GM21737 (cell line): ENCODE measurements at regions not wholly inside any gene's neighbourhood (a gene's known extent, or its start where the extent isn't known, plus 50 kb on each side); places are given as distances from the start of the nearest gene placed in this dataset.
"Not testable (repeated sequence)": the region's sequence is repeated elsewhere in the genome, so short reads cannot be mapped to it uniquely, and the experiment has no call there.

ENCODE experiments used
- ATAC-seq: cut with Tn5 transposase; IDR thresholded peaks from one replicate; pipeline ENCODE4 v1.9.1; 2021; ENCODE audit warnings: mild to moderate bottlenecking, moderate library complexity; ENCODE audit not compliant: unreplicated experiment

- no peak for ATAC-seq
Measured at GRCh38 chr9:102518324-102518723, 476.8 kb upstream of the CYLC2 start.

DNA sequence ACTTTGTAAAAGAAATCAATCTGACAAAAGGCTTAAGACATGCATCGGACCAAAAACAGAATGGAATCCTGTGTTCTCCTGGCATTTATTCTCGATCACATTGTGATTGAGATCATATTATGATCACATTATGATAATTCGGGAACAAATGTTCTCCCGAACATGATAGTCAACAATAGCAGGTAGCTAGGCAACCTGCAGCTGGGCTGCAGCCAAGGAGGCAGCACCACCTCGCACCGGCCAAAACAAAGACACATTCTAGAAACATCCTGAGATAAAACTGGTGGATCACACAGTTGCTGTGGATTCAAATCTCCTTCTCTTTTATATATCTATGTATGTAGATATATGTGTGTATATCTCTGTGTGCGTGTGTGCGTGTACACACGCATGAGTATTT, 480.6 kb upstream of the CYLC2 start:
- ATAC-seq, result no peak

DNA sequence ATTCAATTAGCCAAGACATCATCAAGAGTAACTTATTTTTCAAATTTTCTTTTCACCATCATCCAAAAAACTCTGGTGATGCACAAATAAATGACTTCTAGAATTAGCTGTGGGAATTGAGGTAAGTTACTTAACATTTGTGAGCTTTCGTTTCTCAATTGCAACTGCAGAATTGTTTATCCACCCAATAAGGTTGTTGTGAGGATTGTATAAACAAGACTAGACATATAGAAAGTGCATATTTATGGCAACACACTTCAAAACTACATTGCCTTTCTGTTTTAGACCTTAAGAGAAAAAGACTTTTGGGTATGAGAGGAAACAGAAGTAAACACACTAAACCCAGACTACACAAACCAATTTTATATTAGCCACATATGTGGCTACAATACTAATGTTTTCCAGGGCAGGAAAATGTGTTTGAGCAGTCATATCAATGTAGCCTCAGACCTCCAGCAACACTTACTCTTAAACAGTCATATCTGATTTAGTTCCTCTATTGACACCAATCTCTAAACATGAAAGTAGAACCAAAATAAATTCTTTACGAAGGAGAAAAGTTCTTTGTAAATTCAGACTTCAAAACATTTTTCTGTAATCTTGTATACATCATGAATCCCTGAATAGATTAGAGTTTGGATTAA, 488.0 kb upstream of the CYLC2 start:
- ATAC-seq, result no peak

GRCh38 chr9:102506406-102506805, 488.7 kb upstream of the CYLC2 start:
- no peak for ATAC-seq

DNA sequence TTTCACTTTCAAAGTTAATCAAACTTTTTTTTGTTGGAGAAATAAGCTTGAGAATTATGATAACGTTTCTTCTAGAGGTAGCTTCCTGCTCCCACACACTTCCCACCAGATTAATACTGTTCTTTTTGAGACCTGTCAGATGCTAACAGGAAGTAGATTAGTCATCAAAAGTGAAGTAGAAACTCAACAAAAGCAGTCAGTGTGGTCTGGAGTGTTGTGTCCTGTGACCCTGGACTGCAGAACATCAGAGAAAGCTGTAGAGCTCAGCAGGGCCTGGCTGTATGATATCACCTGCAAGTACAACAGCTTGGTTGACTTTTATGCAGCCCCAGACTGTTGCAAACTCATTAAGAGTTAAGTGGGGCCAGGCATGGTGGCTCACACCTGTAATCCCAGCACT, 495.7 kb upstream of the CYLC2 start:
- no peak for ATAC-seq

- no peak for ATAC-seq
Measured at GRCh38 chr9:102497709-102498108, 497.4 kb upstream of the CYLC2 start.

- not testable (repeated sequence) for ATAC-seq
Measured at GRCh38 chr9:102486976-102487375, 508.2 kb upstream of the CYLC2 start.

- ATAC-seq, result no peak
Measured at GRCh38 chr9:102483651-102484050, 511.5 kb upstream of the CYLC2 start.

GRCh38 chr9:102482776-102483175, 512.4 kb upstream of the CYLC2 start:
- no peak for ATAC-seq

DNA sequence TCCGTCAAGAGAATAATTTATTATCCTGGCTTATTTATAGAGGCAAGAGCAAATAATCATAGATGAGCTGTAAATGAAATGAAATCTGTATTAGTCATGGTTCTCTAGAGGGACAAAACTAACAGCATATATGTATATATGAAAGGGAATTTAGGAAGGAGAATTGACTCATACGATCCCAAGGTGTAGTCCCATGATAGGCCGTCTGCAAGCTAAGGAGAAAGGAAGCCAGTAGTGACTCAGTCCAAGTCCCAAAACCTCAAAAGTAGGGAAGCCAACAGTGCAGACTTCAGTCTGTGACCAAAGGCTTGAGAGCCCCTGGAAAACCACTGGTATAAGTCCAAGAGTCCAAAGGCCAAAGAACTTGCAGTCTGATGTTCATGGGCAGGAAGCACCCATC, 515.9 kb upstream of the CYLC2 start:
- no peak for ATAC-seq

DNA sequence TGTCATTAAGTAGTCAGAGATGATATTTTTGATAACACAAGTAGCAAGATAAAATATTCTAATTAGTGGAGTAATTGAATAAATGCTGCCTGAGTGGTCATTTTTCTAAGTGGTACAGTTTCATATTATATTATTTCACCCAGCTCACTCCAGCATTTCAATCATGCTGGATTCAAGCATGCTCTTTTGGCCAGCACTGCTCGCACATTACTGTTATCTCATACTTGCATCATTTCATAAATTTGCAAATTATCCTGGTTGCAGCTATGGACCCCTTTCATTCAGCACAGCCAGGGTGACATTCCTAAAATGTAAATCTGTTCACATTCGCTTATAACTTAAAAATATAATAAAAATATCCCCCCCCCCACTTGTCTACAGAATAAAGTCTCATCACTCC, 520.8 kb upstream of the CYLC2 start:
- no peak for ATAC-seq

DNA sequence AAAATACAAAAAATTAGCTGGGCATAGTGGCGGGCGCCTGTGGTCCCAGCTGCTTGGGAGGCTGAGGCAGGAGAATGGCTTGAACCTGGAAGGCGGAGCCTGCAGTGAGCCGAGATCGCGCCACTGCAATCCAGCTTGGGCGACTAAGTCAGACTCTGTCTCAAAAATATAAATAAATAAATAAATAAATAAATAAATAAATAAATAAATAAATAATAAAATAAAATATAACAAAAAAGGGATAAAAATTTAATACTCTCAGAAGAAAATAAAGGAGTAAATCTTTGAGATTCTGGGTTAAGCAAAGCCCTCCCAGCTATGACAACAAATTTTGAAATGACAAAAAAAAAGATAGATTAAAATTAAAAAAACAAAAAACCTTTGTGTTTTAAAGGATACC, 525.7 kb upstream of the CYLC2 start:
- not testable (repeated sequence) for ATAC-seq

DNA sequence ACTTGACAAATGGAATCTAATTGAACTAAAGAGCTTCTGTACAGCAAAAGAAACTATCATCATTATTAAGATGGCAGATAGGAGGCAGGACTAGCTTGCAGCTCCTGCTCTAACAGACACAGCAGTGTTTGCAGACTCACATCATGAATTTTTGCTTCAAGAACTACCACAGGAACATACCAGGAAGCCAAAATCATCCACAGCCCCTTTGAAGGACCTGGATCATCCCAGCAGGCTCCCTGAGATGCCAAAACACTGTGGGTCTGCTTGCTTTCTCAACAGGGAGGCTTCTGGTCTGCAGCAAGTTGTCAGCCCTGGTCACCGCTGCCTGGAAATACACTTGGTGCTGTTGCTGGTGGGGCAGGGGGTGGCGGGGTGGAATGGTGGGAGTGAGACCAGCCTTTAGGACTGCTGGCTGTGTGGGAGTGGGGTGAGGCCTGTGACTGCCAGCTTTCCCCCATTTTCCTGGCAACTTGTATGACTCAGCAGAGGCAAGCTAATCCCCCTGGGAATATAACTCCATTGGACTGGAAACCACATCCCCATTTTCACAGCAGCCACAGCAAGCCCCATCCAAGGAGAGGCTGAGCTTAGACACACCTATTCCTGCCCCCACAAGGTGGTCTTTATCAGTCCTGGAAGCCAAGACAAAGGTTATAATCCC, 533.8 kb upstream of the CYLC2 start:
- ATAC-seq, result no peak

- ATAC-seq, result no peak
Measured at GRCh38 chr9:102459828-102460227, 535.3 kb upstream of the CYLC2 start.

GRCh38 chr9:102456562-102456961, 538.6 kb upstream of the CYLC2 start:
- no peak for ATAC-seq

DNA sequence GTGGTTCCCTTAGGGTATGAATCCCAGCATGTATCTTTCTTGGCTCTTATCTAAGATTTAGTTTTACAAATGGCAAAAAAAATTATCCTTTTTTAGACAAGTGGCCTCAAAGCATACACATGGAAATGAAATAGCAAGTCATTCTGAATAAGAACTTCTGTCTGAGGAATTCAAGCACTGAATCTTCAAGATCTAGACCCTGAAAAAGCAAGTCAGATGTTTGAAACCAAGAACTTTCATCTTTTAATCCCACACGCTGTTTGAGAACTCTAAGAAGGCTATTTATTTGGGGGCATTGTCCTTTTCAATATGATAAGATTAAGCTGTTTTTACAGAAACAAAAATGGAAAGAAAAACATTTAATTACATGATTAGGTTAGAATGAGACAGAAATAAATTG, 549.2 kb upstream of the CYLC2 start:
- ATAC-seq, result no peak

DNA sequence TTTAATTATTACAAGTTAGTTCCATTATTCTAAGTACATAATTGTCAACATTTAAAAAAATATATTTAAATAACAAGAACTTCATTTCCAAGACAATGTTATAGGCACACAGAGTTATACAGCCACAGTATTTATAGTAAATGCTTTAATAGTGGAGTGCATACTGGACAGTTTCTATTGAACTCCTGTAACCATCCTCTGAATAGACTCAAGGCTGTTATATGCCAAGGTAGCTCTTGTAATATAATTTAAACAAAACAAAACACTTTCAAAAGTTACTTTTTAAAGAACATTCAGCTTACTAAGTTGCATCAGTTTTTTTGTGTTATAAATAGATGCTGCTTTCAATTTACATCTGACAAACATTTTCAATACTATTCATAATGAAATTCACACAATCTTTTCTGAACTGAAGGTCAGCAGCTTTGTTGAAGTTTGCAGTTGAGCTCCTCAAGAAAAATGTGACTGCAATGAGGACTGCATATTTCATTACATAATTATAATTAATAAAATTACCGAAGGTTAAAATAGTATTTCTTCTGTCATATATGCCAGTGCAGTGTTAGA, 549.9 kb upstream of the CYLC2 start:
- no peak for ATAC-seq

GRCh38 chr9:102439583-102439982, 555.5 kb upstream of the CYLC2 start:
- ATAC-seq, result no peak

DNA sequence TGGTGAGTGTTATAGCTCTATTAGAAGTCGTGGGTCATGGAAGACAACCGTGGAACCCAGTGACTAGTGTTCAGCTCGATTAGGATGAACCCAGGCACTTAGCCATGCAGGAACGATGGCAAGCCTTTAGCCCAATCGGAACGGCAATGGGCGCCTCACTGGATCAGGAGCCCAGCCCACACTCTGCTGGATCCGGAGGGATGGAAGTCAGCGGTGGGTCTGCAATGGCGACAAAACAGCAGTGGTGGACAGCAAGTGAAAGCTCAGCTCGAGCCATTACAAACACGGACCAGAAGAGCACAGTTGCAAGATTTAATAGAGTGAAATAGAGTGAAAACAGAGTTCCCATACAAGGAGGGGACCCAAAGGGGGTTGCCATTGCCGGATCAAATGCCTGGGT, 558.5 kb upstream of the CYLC2 start:
- not testable (repeated sequence) for ATAC-seq

- no peak for ATAC-seq
Measured at GRCh38 chr9:102435427-102435826, 559.7 kb upstream of the CYLC2 start.

GRCh38 chr9:102434545-102434944, 560.6 kb upstream of the CYLC2 start:
- no peak for ATAC-seq

DNA sequence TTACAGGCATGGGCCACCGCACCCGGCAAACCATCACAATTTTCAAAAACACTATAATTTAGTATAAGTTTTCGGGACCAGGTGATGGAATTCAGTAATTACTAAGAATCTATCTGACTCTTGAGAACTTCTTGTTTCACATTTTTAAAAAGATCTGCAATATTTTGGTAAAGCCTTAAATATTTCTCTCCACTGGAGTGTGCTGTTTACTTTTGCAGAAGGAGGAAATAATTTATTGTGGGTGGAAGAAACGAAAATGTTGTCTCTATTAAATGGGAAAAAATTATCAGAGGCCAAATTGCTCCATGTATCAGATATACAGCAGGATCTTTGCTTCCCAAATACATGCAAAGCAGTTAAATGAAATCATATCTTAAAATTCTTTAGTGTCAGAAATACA, 566.8 kb upstream of the CYLC2 start:
- ATAC-seq, result no peak

DNA sequence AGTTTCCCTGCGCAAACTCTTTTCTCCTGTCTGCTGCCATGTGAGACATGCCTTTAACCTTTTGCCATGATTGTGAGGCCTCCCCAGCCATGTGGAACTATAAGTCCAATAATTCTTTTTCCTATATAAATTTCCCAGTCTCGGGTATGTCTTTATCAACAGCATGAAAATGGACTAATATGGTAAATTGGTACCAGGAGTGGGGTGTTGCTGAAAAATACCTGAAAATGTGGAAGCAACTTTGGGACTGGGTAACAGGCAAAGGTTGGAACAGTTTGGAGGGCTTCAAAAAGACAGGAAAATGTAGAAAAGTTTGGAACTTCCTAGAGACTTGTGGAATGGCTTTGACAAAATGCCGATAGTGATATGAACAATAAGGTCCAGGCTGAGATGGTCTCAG, 578.9 kb upstream of the CYLC2 start:
- ATAC-seq, result not testable (repeated sequence)
